Stimulated activated CD8-positive, alpha-beta memory T cell treated with anti-CD3 and anti-CD28 coated beads, Interleukin-2, amount 100 ng/mL, for 48 hours (primary cell): ENCODE measurements at regions not wholly inside any gene's neighbourhood (a gene's known extent, or its start where the extent isn't known, plus 50 kb on each side); places are given as distances from the start of the nearest gene placed in this dataset.

Source experiments
- DNase-seq, 2 donors: peaks; one replicate each; pipeline ENCODE4 v3.0.0-alpha.2; 2020; ENCODE audit warnings: low read depth in 2 of 2

DNA sequence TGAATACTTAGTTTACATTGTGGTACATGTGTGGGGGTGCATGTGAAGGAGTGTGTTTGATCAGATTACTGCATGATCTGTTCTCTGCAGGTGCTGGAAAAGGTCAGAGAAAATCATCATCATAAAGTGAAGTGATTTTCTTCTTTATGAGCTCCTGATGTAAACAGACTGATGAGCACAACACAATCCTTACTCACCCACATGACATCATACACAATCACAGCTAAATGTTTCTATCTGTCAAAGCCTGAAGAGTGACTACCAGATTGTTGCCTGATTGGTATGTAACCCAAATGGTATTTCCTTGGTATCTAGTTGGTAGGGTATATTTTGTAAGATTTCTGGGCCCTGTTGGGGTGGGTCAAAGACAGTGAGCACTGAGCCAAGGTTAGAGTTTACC is 270.8 kb downstream of the FOXG1 start:
- DNase-seq: no peak

DNA sequence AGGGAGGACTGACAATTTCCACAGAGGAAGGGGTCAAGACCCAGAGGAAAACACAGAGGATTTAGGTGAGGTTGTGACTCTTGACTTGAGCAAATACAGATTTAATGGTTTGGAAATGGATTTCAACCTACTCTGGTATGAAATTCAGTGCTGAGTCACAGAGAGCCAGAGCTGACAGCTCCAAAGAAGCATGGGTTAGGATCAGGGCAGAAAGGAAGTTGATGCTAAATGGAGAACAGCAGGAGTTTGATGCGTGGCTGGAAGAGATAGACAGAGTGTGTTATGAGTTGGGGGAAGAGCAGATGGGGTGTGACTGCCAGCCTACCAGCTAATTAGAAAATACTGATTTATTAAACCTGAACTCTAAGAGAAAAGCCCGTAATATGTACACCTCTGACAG is 272.6 kb downstream of the FOXG1 start:
- DNase-seq: no peak

DNA sequence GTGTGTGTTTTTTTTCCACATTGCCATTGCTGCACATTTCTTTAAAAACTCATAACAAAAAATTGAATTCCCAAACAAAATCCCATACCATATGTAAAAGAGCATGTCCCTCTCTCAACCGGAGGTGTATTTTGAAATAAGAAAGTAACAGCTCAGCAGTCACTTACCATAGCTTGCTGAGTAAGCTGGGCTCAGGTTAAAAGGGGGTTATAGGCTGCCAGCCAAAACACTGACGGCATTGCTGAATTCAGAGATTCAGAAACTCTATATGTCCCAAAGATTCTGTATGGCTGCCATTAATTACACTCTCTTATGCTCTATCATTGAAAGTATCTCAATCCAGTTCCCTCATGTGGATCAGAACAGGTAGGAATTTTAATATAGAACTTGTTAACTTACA is 276.0 kb downstream of the FOXG1 start:
- no peak for DNase-seq

DNA sequence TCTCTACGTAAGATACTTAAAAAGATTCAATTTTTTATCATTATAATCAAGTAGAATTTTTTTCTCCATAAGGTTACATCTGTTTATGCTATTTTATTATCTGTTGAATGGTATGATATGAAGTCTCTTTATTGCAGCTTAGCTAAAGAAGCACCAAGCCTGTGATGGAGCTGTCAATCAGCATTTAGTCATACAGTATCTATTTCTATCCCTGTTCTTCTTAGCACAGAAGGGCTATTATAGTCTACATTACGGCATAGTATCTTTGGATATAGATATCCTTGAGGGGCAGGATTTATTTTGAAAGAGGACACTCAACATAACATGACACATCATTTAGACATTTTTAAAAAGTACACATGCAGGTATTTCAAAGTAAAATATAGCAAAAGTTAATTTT is 277.1 kb downstream of the FOXG1 start:
- no peak for DNase-seq

DNA sequence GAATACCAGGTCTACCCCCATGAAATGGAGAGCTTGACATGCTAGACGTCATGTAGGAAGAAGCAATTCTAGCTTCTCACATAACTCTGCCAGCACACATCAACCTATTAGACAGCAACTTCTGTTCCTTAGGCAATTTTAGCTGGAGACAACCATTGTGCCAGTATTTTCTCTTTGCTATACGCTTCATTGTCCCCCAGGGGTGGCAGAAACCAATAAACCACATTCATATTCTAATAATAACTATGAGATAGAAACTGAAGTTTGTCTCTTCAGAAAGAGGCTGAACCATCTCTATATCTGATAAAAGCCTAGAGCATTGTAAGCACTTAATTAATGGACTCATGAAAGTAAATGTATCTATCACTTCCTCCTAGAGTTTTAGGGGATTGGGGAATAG is 278.6 kb downstream of the FOXG1 start:
- DNase-seq: no peak

DNA sequence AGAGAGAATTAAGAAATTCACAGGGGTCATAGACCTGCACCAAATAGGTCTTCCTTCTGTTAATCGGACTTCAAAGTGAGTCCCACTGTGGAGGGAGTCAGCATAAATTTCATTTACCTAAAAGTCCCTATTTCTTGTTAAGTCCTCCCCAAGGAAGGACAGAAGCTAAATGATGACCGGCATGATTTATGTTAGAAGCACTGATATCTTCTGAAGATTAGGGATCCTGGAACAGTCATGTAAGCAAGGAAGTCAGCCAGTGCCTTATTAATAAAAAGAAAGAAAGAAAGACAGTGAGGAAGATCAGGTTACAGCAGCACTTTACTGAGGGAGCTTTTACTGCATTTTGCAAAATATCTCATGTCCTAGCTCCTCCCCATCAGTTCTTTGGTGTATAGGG is 287.5 kb downstream of the FOXG1 start:
- DNase-seq: no peak

DNA sequence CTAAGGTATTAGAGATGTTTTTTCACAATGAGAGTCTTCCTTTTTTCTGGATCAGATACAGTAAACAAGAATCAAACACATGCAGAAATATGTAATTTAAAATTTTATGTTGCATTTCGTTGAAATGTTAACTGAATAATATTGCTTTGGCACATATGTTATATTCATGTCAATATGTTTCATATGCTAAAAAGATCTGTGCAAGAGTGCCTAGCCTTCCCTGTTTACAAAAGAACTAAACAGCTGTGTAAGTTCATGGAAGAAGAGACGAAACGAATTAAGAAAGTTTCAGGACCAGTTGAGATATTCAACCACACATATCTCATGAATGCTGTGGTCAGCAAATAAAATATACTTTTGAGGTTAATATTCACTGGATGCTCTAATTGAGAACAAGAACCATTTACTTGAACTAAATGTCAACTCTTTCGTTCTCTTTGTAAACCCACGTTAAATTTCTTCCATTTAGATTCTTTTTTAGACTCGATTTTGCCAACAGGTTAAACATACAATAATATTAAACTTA is 289.5 kb downstream of the FOXG1 start:
- DNase-seq: no peak

DNA sequence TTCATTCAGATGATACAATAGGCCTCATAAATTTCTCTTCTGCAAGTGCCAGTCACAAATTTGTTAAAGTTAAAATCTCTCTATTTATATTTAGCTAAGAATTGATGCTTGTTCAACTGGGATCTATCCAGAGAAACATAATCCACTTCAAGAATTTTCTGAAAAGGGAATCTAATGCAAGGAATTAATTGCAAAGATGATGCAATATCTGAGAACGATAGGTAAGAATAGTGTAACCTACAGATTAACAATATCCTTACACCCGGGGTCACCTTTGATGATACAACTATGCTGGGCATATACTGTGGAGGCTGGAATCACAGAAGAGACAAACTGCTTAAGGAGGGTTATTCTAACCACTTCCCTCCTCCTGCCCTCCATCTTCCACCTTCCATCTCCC is 295.1 kb downstream of the FOXG1 start:
- no peak for DNase-seq

DNA sequence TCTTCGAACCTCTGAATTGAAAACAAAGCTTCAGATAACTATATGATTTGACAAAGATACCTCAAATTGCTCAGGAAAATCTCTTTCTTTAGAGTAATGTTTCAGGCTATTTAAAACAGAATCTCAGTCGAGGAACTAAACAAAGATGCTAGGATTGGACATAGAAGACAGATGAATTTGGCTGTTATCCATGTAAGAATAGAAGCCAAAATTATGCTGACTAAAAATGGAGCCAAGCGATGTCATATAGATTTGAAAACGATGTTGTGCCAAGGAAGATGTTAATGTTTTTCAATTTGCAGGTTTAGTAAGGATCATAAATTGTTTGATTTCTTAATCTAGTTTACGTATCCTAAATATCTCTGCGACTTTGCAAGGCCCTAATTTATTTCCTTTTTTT is 295.9 kb downstream of the FOXG1 start:
- DNase-seq: no peak

DNA sequence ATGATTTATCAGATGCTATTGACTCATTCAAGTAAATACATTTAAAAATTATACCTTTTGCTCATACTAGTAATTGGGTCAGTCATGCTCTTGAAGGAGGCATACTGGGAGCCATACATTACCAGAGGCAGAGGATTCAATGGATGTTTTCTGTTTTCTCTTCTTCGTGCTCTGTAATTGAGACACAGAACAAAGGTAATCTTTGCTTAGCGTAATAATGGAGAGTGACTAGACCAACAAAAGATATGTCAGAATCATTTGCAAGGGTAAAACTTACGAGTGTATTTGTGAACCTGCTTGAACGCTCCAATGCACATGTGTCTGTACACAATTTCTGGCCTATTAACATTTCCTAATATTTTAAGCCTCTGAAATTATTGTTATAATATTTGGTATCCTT is 296.4 kb downstream of the FOXG1 start:
- no peak for DNase-seq

DNA sequence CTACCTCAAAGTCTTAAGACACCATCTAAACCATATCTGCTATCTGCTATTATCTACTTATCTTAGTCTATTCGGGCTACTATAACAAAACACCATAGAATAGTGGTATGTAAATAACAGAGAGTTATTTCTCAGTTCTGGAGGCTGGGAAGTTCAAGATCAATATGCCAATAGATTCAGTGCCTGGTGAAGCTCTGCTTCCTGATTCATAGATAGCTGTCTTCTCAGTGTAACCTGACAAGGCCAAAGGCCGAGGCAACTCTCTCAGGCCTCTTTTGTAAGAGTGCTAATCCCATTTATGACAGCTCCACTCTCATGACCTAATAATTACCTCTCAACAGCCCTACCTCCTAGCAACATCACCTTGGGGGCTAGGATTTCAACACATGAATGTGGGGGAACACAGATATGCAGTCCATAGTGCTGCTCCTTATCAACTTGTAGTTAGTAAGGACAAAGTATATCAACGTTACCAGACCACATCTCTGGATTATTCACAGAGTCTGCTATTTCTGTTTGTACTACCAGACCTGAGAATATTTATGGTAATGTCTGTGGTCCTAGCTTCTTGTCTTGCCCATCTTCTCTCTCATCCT is 297.8 kb downstream of the FOXG1 start:
- no peak for DNase-seq

DNA sequence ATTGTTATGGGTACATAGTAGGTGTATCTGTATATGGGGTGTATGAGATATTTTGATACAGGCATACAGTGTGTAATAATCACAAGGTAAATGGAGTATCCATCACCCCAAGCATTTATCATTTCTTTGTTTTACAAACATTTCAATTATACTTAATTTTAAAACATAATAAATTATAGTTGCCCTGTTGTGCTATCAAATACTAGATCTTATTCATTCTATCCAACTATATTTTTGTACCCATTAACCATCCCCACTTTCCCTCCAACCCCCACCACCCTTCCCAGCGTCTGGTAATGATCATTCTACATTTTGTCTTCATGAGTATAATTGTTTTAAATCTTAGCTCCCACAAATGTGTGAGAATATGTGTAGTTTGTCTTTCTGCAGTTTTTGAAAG is 302.6 kb downstream of the FOXG1 start:
- DNase-seq: no peak

DNA sequence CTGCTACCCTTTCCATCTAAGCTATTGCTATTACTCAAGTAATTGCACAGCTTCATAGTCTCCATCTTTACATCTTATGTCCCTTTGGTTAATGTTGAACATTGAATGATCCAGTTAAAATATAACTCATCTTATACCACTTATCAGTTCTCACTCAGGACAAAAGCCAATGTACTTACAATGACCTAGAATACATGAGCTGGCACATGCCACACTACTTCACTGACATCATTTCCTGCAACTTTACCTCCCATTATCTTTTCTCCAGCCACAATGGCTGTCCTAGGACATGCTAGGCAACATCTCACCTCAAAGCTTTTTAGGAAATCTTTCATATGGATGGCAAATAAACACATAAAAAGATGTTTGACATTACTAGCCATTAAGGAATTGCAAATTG is 309.2 kb downstream of the FOXG1 start:
- no peak for DNase-seq

DNA sequence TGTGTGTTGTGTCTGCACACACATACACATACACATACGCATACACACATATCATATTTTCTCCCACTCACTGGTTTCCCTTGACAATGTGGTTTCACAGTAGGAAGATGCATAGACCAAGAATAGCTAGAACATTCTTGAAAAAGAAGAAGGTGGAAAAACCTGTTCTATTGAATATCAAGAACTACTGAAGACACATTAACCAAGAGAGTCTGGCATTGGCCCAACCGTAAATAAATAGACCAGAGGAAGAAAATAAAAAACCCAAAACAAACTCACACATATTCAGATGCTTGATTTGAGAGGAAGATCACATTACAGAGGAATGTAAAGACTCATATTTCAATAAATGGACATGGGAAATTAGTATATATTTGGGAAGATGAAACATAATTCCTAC is 311.3 kb downstream of the FOXG1 start:
- DNase-seq: no peak

DNA sequence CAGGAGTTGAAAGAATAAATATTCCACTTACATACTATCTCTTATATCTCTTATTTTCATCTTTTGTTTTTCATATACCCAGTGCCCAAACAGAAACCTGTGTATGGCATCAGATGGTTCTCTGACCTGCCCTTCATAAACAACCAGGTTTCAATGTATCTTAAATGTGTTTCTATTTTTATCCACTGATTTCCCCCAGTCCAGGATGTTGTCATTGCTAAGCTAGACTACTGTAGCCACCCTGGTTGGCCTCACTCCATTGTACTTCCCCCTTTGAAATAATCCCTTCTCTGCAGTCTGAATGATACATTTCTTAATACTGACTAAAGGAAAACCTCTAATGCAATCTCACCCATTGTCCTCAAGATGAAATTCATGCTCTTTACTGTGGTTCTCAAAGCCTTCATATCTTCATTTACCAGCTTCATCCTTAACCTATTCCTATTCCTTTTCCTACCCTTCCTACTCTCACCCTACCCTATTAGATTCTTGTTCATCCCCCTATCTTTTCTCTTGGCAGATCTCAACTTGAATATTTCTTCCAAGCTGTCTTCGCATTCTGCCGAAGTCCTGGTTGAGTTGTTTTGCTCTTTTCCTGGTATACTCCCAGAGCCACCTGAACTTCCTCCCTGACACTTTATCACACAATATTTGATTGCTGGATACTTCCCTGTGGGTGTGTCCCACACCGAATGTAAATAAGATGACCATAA is 312.4 kb downstream of the FOXG1 start:
- DNase-seq: no peak

DNA sequence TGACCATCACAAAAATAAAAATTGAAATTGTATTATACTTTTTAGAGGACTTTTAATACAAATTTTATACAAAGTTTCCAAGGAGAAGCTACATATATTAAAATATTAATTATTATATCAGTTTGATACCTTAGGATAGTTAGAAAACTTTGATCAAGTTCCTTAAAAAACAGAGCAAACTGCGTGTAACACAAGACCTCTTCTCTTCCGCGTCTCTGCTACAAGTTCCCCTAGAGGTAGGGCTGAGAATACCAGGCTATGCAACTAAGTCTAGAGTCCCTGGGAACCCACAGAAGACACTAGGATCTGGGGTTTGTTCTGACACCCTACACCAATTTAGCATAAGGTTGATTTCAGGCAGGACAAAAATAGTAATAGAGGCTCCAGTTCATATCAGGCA is 319.0 kb downstream of the FOXG1 start:
- no peak for DNase-seq

DNA sequence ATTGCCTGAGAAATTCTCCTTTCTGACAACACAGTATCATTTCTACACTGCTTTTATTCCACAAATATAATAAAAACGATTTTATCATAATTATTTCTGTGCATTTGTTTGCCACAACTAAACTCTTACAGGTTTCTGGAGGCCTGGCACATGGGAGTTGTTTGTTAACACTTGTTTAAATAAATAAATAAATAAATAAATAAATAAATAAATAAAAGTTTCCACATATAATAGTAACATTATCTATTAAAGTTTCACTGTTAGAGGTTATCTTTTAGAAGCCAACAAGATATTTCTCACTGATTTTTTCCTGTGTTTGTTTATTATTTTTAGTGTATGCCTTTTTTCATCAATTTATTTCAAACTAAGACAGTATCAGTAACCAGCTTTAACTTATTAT is 323.3 kb downstream of the FOXG1 start:
- DNase-seq: no peak

DNA sequence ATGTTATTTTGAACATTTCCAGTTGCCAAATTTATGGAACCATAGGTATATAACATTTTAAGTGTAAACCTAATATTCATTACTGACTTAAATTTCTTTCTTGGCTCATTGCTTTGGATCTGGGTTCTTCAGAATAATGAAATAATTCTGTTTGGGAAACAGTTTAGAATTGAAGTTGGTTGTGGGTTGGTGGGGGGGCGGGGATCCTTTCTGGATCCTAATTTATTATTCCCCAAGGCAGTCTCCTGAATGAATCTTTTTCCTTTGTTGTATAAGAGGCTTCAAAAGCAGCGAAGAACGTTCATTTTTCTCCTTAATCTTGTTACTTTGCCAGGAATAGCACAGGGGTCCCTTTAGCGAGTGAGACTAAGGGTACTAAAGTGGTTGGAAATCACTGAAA is 325.5 kb downstream of the FOXG1 start:
- DNase-seq: no peak

DNA sequence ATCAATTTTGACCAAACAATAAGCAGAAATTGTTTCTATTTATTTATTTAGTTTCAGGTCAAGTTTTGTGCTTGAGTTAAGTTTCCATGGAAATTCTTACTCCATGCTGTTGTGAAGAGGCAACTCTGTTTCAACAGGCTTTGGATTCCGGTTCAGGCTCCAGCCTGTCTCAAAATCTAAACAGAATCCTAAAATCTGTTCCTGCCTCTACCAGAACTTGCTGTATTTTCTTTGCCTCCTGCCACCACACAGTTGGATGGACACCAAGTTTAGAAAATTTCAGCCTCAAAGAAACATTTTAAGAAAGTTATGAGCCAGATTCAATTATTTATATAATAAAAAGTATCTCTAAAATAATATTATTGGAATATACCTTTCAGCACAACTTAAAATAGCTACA is 330.9 kb downstream of the FOXG1 start:
- no peak for DNase-seq

DNA sequence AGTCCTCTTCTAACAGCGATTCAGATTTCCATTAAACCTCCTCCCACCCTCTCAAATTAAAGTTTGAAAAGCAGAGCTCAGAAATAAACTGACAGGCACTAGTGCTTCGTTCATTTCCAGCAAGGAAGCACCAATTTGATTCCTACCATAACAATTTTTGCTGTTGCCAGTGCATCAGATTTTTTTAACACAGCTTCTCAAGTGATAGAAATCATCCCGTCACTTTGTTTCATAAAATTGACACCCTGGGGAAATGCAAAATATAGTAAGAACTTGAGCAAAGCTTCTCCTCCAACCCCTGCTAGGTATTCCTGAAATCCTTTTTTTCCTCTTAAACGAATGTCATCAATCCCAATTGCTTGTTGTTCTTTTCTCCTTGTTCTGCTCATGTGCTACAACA is 332.1 kb downstream of the FOXG1 start:
- no peak for DNase-seq

DNA sequence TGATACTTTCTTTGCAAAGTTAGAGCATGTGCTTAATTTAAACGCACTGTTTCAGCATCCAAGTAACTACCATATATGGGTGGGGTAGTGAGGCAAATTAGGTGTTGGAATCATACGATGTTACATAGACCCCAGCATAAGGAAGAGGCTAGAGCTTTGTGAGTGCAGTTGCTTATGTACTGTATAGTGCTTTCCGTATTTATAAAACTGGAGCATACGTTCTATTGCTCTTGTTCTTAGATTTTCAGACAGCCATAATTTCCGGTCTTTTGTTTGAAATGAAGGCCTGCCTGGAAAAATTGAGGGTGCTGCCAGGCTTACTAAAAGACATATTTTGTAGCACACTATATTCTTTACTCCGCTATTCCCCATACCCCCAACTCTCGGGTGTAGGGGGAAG is 335.7 kb downstream of the FOXG1 start:
- DNase-seq: no peak

DNA sequence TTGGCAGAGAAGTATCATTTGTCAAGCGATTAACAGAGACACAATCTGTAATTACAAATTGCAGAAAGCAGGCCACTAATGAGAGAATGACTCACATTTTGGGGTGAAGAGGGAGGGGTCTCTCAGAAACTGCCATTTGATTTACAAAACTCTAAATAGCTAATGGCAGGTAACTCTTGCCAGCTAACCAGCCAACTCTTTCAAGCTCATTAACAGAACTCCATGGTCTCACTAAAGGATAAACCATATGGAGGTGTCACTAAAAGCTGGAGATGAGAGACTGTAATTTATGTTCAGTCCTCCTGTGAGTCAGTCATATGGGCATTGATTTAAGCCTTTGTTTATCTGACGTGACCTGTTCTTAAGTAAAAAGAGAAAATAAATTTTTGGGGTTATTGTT is 336.4 kb downstream of the FOXG1 start:
- no peak for DNase-seq

DNA sequence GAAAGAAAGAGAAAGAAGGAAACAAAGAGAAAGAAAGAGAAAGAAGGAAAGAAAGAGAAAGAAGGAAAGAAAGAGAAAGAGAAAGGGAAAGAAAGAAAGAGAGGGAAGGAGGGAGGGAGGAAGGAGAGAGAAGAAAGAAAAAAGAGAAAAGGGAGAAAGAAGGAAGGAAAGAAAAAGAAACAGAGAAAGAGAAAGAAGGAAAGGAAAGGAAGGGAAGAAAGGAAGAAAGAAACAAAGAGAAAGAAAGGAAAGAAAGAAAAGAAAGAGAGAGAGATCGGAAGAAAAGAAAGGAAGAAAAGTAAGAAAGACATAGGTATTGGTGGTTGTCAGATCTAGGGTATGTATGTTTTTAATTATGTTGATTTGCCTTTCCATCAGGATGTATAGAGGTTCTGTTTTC is 342.3 kb downstream of the FOXG1 start:
- no peak for DNase-seq

DNA sequence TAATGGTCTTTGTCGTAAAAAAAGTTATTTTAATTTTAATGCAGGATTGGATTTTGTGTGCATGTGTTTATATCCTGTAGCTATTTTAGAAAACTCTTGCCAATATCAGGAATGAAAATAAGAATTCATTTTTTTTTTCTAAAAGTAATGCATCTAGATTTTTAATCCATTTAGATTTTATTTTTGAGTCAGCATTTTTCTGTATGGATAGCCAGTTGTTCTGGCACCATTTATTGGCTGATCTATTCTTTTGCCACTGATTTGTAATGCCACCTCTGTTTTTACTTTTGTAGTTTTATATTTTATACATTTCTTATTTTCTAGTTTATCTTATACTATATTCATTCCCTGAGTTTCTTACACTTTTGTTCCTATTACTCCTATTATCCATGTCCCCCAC is 343.0 kb downstream of the FOXG1 start:
- DNase-seq: no peak
